SIG-M5 (cell line): ENCODE measurements at regions not wholly inside any gene's neighbourhood (a gene's known extent, or its start where the extent isn't known, plus 50 kb on each side); places are given as distances from the start of the nearest gene placed in this dataset.
"Not testable (repeated sequence)": the region's sequence is repeated elsewhere in the genome, so short reads cannot be mapped to it uniquely, and the experiment has no call there.

Experiments
- DNase-seq: peaks from one replicate; lab custom pipeline; 2025; lab: John Stamatoyannopoulos, UW

DNA sequence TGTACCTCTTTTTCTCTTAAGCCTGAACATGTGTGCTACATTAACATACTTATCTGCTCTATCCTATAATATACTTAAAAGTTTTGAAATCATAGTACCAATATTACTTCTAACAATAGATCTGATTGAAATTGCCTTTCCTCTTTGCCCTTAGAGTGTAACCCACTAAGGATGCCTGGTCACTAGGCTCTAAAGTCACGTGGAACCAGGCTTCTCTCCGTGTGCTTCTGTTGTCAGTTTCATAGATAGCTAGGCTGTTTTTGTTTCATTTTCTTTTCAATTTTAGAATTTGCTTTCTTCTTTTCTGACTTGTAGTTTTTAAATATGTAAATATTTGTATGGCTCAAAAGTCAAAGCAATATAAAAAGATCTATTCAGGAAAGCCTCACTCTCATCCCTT lies 100.5 kb upstream of the PZP start:
- DNase-seq: not testable (repeated sequence)

DNA sequence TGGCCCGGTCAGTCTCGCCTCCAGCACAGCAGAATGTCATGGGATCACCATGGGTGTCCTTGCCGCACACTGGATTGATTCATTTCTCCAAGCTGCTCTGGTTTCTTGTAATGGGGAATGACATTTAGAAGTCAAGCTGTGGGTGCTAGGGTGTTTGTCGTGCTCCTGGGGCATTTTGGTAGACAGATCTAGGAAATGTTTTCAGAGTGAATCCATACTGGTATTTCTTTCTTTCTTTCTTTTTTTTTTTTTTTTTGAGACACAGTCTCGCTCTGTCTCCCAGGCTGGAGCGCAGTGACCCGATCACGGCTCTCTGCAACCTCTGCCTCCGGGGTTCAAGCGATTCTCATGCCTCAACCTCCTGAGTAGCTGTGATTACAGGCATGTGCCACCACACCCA lies 100.0 kb upstream of the PZP start:
- DNase-seq: not testable (repeated sequence)

DNA sequence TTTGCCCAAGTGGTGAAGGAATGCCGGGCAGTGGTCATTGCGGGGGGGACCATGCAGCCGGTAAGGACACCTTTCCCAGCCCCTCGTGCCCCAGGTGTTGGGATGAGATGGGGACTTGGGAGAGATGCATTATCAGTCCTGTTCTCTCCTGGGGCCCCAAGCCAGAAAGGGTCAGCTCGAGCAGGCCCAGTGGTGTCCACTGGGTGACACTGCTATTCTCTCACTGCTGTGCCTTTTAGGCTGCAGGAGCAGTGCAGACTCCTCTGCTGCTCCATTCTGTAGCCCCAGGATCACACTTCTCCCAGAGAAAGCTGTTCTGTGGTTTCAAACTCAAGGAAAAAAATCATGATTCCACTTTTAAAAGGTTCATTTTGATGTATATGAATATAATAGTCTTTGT lies 99.1 kb upstream of the PZP start:
- DNase-seq: not testable (repeated sequence)

DNA sequence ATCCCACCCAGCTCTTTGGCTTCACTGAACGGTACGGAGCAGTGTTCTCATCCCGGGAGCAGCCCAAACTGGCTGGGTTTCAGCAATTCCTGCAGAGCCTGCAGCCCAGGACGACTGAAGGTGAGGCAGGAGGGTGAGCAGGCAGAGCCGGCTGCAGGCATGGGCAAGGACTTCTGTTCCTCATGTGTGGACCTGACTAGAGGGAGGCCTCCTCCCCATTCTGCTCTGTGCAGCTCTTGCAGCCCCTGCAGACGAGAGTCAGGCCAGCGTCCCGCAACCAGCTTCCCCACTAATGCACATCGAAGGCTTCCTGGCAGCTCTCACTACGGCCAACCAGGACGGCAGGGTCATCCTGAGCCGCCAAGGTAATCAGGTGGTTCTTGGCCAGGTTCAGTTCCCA lies 97.8 kb upstream of the PZP start:
- not testable (repeated sequence) for DNase-seq

DNA sequence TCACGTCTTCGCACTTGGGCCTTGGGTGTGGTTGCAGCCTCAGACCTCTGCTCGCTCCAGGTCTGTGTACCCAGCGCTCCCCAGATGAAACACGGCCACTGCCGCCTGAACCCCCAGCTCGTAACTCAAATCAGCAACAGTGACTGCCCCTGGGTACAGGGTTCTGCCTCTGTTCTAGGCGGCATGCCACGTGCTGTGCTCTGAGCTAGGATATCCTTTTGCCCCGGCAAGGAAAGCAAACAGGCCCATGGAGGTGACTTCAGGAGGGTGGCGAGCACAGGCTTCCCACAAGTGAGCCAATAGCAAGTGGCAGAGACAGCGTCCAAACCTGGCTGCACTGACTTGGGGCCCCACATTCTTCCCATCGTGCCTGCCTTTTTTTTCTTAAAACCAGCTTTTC lies 96.3 kb upstream of the PZP start:
- not testable (repeated sequence) for DNase-seq

DNA sequence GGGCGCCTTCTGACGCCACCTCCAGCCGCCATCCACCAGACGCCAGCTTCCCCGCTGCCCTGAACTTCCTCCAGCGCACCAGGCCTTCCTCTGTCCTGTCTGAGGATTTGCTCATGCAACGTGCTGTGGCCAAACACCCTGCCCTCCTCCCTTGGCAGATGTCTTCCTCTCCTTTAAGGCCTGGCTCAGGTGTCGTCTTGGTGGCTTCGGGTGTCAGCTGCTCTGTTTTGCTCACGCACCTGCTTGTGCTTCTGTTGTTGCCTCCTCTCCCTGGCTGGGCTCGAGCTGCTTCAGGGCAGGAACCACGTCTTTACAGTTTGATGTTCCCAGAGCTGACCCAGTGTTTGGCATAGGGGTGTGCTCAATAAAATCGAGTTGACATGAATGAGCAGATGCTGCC lies 87.7 kb upstream of the PZP start:
- DNase-seq: not testable (repeated sequence)

DNA sequence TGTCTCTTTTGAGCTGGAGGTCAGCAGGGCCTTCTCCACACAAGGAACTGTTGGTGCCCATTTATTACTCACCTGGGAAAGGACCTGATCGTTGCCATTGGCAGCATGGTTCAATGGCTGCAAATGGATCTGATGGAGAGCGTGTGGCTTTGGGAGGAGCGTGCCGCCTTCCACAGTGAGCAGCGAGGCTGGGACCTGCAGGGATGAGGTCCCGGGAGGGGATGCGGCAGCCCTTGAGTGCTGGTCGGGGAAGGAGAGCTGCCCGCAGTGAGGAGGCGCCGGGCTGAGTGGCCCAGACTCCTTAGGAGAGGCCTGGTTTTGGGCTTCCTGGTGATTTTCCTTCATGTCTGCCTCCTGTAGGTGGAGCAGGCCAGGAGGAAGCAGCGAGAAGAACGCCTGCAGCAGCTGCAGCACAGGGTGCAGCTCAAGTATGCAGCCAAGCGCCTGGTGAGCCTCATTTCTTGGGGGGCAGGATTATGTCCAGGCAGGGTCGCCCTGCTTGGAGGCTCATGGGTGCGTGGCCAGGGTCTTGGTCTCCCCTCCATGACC lies 86.0 kb upstream of the PZP start:
- DNase-seq: not testable (repeated sequence)

DNA sequence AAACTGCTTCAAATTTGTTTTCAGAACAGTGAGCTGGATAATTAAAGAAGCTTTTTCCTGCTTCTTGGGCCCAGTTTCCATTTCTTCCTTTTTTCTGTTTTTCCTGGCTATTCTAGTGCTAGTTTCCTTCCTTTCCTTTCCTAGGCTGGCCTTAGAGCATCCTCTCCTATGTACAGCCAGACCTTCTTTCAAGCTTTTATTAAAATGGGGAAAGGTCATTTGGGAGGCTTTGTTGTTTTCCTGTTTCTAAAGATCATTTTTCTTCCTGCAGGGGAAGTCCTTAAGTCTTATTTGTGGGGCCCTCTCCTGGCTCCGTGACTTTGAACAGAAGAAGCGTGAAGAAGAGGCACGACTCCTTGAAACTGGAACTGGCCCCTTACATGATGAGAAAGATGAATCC lies 85.2 kb upstream of the PZP start:
- DNase-seq: not testable (repeated sequence)

DNA sequence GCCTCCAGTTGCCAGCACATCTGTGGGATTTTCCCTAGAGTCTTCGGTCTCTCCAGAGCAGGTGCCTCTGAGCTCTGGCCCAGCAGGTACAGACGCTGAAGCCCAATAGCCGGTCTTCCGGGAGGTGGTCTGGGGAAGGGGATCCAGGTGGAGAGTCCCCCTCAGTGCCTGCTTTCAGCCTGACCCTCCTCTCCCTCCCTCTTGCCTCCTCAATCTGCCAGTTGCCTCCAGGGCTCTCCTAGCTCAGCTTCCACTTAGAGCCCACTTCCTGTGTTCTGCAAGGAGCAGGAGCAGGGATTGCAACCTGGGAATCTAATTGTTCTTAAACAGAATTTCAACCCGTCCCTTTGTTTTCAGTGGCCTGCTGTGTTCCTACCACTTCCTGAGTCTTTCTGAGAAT lies 81.8 kb upstream of the PZP start:
- DNase-seq: not testable (repeated sequence)

DNA sequence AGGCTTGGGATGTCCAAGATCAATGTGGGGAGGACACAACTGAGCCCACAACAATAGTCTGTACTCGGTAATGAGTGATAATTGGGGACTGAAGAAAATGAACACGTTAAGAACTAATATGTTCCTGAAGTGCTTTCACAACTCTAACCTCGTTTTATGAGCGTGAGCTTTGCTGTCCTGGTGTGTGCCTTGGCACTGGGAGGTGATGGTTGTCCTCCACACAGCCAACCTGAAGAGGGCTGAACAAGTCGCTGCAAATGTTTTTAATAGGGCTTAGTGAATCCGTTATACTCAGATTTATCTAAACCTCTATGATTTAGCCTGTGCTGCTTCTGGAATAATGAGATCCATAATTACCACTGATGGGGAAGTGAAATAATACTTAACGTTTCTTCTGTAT lies 76.5 kb upstream of the PZP start:
- DNase-seq: not testable (repeated sequence)

DNA sequence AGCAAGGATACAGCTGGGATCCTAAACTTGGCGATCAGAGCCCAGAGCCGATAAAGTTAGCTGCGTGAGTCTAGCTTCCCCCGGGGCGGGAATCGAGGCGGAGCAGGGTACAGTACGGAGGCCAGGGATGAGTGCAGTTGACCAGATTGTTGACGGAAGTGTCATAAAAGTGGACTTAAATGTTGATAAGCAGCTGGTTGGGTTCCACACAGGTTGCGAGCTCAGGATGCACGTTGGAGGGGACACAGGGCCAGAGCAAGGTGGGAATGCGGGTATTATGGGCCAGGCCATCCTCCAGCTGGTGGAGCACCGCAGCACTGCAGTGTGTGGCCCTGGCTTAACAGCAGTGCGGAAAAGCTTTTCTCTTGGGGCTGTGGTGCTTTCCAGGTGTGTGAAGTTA lies 76.0 kb upstream of the PZP start:
- not testable (repeated sequence) for DNase-seq

DNA sequence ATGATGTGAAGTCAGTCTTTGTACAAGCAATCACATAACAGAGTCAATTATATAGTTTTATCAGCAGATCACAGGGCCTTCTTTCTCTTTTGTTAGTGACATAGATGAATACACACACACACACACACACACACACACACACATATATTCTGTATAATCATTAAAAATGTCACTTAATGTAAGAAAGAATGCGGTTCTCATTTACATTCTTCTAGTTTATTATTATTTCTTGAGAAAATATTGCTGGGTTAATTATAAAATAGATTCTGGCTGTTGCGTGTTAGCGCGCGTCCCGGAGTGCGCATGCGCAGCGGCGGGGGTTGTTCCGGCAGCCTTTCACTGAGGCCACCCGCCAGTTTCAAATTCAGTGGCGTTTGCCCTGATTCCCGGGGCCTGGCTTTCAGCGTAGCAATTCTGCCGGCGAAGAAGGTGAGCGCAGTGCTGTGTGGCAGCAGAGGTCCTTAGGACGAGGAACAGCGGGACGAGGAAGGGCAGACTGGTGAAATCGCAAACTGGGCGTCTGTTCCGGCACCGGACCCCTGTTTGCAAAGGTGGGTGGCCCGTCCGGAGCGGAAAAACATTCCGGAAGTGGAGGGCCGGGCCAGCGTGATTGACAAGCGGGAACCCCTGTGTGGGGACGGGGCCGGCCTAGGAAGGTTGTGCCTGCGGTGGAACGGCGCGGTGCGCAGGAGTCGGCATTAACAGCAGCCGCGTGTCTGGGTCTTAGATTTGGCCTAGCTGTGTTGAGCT lies 75.3 kb upstream of the PZP start:
- DNase-seq: not testable (repeated sequence)

DNA sequence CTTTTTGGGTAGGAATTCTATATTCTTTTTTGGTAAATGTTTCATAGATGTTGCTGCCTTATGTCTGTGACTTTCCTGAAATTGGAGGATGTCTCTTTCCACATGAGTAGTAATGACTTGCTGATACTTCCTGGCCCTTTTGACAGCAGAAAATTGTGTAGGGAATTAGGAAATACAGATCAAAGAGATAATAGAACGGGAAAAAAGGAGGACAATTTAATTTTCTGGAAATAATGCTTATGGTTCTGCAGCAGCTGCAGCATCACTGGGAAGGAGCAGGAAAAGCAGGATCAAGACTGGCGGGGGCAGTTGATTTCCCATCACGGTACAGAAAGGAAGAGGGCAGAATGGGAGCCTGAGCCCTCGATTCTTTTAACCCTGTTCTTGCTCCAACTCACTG lies 68.8 kb upstream of the PZP start:
- no peak for DNase-seq

DNA sequence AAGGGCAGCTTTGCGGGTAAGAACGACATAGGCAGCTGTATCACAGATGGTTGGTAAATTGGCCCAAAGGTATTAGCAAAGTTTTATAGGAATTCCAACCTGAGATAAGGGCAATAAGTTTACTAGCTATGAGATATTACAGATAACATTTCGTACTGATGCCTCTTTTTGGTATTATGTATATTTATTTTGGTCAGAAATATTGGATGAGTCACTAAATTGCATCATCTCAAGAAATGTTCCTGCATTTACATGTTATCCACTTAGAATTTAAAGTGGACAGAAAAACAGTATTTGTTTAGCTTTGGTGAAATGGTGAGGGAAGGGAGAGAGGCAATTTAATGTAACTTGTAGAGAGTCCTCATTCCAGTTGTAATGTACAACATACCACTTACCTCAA lies 65.1 kb upstream of the PZP start:
- no peak for DNase-seq

DNA sequence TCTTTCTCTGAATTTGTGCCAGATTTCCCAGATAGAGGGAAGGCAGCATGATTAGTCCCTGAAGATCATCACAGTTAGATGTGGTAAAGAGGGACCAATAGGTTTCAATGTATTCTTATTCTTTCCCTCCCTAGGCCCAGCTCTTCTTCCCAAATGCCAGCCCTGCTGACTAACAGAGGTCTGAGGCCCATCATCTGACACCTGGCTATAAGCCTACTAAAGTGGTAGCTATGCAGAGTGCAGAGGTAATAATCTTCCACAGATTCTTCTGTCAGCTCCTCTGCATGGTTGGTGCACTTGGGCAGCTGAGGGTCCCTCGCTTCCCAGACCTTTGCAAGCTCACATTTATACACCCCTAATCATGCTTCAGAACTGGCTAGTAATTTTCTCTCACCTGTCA lies 63.7 kb upstream of the PZP start:
- DNase-seq: no peak

DNA sequence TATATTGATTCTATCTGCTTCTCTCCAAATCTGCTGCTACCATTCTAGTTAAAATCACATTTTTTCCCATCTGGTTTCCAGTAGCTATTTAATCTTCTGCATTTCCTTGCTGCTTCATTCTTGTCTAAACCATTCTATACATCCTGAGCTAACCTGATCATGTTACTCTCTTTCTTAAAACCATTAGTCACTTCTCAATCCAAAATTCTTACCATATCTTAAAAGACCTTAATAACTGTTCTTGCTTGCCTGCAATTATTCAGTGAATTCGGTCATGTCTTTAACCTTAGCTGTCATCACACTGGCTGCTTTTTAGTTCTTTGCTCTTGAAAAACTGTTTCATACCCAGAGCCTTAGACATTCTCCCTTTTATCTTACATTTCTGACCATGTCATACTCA lies 56.4 kb upstream of the PZP start:
- DNase-seq: no peak

DNA sequence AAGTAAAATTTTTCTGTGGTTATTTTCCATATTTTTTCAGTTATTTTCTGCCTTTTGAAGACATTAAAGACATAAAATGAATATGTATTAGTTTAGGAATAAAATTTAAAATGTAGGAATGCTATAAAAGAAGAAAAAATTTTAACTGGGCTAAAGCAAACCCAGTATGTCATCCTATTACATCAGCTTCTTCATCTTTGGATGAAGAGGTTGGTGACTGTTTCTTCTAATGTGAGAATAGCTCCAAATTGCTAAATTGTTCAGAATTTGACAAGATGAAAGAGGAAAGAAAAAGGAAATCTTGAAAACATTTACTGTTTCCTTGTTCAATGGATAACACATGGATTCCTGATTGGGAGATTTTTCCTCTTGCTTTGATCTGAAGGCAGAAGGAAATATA lies 52.7 kb upstream of the PZP start:
- no peak for DNase-seq

DNA sequence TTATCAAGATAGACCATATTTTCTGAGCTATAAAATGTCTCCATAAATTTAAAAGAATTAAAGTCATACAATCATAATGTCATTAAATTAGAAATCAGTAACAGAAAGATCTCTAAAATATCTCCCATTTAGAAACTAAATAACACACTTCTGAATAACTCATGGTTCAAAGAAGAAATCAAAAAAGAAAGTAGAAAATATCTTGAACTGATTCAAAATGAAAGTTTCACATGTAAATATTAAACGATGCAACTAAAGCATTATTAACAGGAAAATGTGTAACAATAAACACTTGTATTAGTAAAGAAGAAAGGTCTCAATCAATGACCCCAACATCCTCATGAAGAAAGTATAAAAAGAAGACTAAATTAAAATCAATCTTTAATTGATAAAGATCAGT lies 50.5 kb upstream of the PZP start:
- DNase-seq: no peak
